IMR-90 (cell line): ENCODE measurements at regions not wholly inside any gene's neighbourhood (a gene's known extent, or its start where the extent isn't known, plus 50 kb on each side); places are given as distances from the start of the nearest gene placed in this dataset.
"Not testable (repeated sequence)": the region's sequence is repeated elsewhere in the genome, so short reads cannot be mapped to it uniquely, and the experiment has no call there.

ENCODE experiments used
- ATAC-seq: fragments of 200-7000 bp; cut with Tn5 transposase; 2 replicates; pipeline ENCODE4 v1.9.1; 2020; ENCODE audit warnings: low read depth, mild to moderate bottlenecking, moderate library complexity
- BruUV-seq: library from RNA; stranded (reverse); fragments of 400-500 nt; replicated peaks from 2 replicates; lab custom pipeline; 2021; lab: Mats Ljungman, UMichigan
- CTCF ChIA-PET: fragments of 300-600 bp; formaldehyde crosslinking; extraction: SDS; loops from one replicate; lab custom pipeline; 2021; ENCODE audit warnings: antibody characterized with exemption; lab: Yijun Ruan, JAX
- POLR2A ChIA-PET: fragments of 300-600 bp; sonication (Branson Sonifier 250); formaldehyde crosslinking; loops from one replicate; lab custom pipeline; 2022; ENCODE audit warnings: antibody characterized with exemption; ENCODE audit not compliant: unreplicated experiment; lab: Charles Lee
- DNase-seq: peaks from one replicate; pipeline ENCODE4 v3.0.0; 2013
- H2AFZ ChIP-seq: replicated peaks from 2 replicates; pipeline ENCODE3; 2013; ENCODE audit warnings: low read length, mild to moderate bottlenecking; ENCODE audit not compliant: poor library complexity
- H2AK5ac ChIP-seq: 2 replicates; pipeline ENCODE4 v1.6.1; 2013; ENCODE audit warnings: low read depth, low read length, inconsistent platforms
- H2AK9ac ChIP-seq: replicated peaks from 2 replicates; pipeline ENCODE3; 2013; ENCODE audit warnings: mild to moderate bottlenecking, low read depth, low read length, moderate library complexity; ENCODE audit not compliant: poor library complexity
- H2BK120ac ChIP-seq: 2 replicates; pipeline ENCODE4 v1.6.1; 2013; ENCODE audit warnings: low read depth, low read length, inconsistent platforms
- H2BK15ac ChIP-seq: 3 replicates; pipeline ENCODE4 v1.6.1; 2013; ENCODE audit warnings: low read depth, low read length, inconsistent platforms
- H2BK20ac ChIP-seq: 2 replicates; pipeline ENCODE4 v1.6.1; 2013; ENCODE audit warnings: low read depth, mild to moderate bottlenecking, inconsistent platforms, low read length, moderate library complexity
- H2BK5ac ChIP-seq: 2 replicates; pipeline ENCODE4 v1.6.1; 2013; ENCODE audit warnings: mild to moderate bottlenecking, low read depth, low read length, inconsistent platforms; ENCODE audit not compliant: poor library complexity, severe bottlenecking
- H3K14ac ChIP-seq: replicated peaks from 2 replicates; pipeline ENCODE4 v1.6.1; 2013; ENCODE audit warnings: low read depth, low read length, inconsistent platforms
- H3K18ac ChIP-seq: 2 replicates; pipeline ENCODE4 v1.6.1; 2013; ENCODE audit warnings: low read depth, low read length, control low read depth
- H3K23ac ChIP-seq: 2 replicates; pipeline ENCODE4 v1.6.1; 2013; ENCODE audit warnings: low read depth, low read length, inconsistent platforms
- H3K27ac ChIP-seq: 2 replicates; pipeline ENCODE4 v1.5.1; 2013; ENCODE audit warnings: mild to moderate bottlenecking, control low read depth, low read length; ENCODE audit not compliant: insufficient read depth
- H3K27me3 ChIP-seq: 2 replicates; pipeline ENCODE4 v1.6.1; 2013; ENCODE audit warnings: low read length; ENCODE audit not compliant: control insufficient read depth, insufficient read depth
- H3K36me3 ChIP-seq: 2 replicates; pipeline ENCODE4 v1.6.1; 2013; ENCODE audit warnings: low read length, mixed read lengths; ENCODE audit not compliant: control insufficient read depth, insufficient read depth
- H3K4ac ChIP-seq: 2 replicates; pipeline ENCODE4 v1.6.1; 2013; ENCODE audit warnings: low read depth, low read length, inconsistent platforms
- H3K4me1 ChIP-seq: 2 replicates; pipeline ENCODE4 v1.6.1; 2013; ENCODE audit warnings: low read length, mixed read lengths; ENCODE audit not compliant: control insufficient read depth, insufficient read depth
- H3K4me2 ChIP-seq: 2 replicates; pipeline ENCODE4 v1.6.1; 2013; ENCODE audit warnings: low read depth, mild to moderate bottlenecking, control low read depth, low read length, moderate library complexity
- H3K4me3 ChIP-seq: 2 replicates; pipeline ENCODE4 v1.5.1; 2013; ENCODE audit warnings: low read depth, mild to moderate bottlenecking, control low read depth, low read length, moderate library complexity; ENCODE audit not compliant: insufficient read depth
- H3K56ac ChIP-seq: 2 replicates; pipeline ENCODE4 v1.6.1; 2013; ENCODE audit warnings: low read length, inconsistent platforms; ENCODE audit not compliant: insufficient read depth; ENCODE audit errors: extremely low read depth
- H3K79me1 ChIP-seq, 2 experiments: 2 replicates each; pipeline ENCODE4 v1.6.1; 2013; ENCODE audit warnings: low read length in 2 of 2, inconsistent platforms in 1 of 2, low read depth in 1 of 2
- H3K9ac ChIP-seq: 2 replicates; pipeline ENCODE4 v1.6.1; 2013; ENCODE audit warnings: low read depth, low read length, control low read depth
- H3K9me1 ChIP-seq: 2 replicates; pipeline ENCODE4 v1.6.1; 2013; ENCODE audit warnings: low read length, inconsistent platforms; ENCODE audit not compliant: insufficient read depth
- H3K9me3 ChIP-seq: 2 replicates; pipeline ENCODE4 v1.6.1; 2013; ENCODE audit warnings: low read length; ENCODE audit not compliant: control insufficient read depth, insufficient read depth
- H4K20me1 ChIP-seq: 2 replicates; pipeline ENCODE4 v1.6.1; 2013; ENCODE audit warnings: low read length, inconsistent platforms; ENCODE audit not compliant: insufficient read depth
- H4K5ac ChIP-seq: 2 replicates; pipeline ENCODE4 v1.6.1; 2013; ENCODE audit warnings: mild to moderate bottlenecking, low read depth, low read length, control low read depth
- H4K8ac ChIP-seq, 2 experiments: 2 replicates each; pipeline ENCODE4 v1.6.1; 2013; ENCODE audit warnings: low read depth in 2 of 2, low read length in 2 of 2, control low read depth in 1 of 2, inconsistent platforms in 1 of 2
- H4K91ac ChIP-seq: 2 replicates; pipeline ENCODE4 v1.6.1; 2013; ENCODE audit warnings: low read depth, low read length, inconsistent platforms; ENCODE audit not compliant: insufficient read depth
- WGBS, 2 experiments: methylation state at CpG; one replicate each; pipeline versions ENCODE4 v1.1.5 to v1.1.7; 2013; ENCODE audit warnings: missing lambda C conversion rate in 2 of 2; ENCODE audit not compliant: insufficient read length in 1 of 2; ENCODE audit errors: extremely low coverage in 2 of 2; 5-methylcytosine and 5-hydroxymethylcytosine counted together
- dilution Hi-C: fragments of 300-500 bp; cut with HindIII; formaldehyde crosslinking; loops from one replicate; pipeline ENCODE4 v1.14.3; 2018; ENCODE audit warnings: low sequenced_read_pairs; ENCODE audit not compliant: unreplicated experiment
- in situ Hi-C: fragments of 300-500 bp; cut with MboI; formaldehyde crosslinking; loops from 3 replicates; pipeline ENCODE4 v1.14.3; 2019; ENCODE audit warnings: low sequenced_read_pairs, inconsistent platforms, mixed read lengths
- intact Hi-C: fragments of 100-400 bp; cut with micrococcal nuclease; formaldehyde crosslinking; loops from 2 replicates; pipeline ENCODE4 v1.10.0; 2022

- H2BK5ac ChIP-seq, H3K18ac ChIP-seq, H3K4ac ChIP-seq, H3K4me3 ChIP-seq, H3K14ac ChIP-seq, H2BK15ac ChIP-seq, H3K27me3 ChIP-seq, CTCF ChIA-PET, H3K4me1 ChIP-seq, H3K56ac ChIP-seq, H3K23ac ChIP-seq, POLR2A ChIA-PET, dilution Hi-C loops, H2BK20ac ChIP-seq, DNase-seq, H3K36me3 ChIP-seq, in situ Hi-C loops, H4K20me1 ChIP-seq, H3K27ac ChIP-seq, H3K4me2 ChIP-seq, H3K9me1 ChIP-seq, H4K8ac ChIP-seq, H4K91ac ChIP-seq, H2AFZ ChIP-seq, H3K9me3 ChIP-seq, H2AK5ac ChIP-seq, H2BK120ac ChIP-seq, H4K5ac ChIP-seq, BruUV-seq, intact Hi-C loops, H2AK9ac ChIP-seq, ATAC-seq, H3K79me1 ChIP-seq, H3K9ac ChIP-seq: not testable (repeated sequence)
- no CpG with 5 or more reads among the region's 1 CpG for WGBS, 2 experiments
Measured at GRCh38 chr15:24309700-24310099, 365.9 kb upstream of the NPAP1 start.

- H2BK20ac ChIP-seq, H3K9me3 ChIP-seq, H3K27me3 ChIP-seq, H4K8ac ChIP-seq, H2AK5ac ChIP-seq, H3K27ac ChIP-seq, POLR2A ChIA-PET, H3K79me1 ChIP-seq, H3K56ac ChIP-seq, H4K5ac ChIP-seq, H3K4me3 ChIP-seq, H2BK15ac ChIP-seq, H3K14ac ChIP-seq, H2BK5ac ChIP-seq, H3K4me2 ChIP-seq, H2AFZ ChIP-seq, H3K18ac ChIP-seq, H2AK9ac ChIP-seq, dilution Hi-C loops, H3K36me3 ChIP-seq, H3K4me1 ChIP-seq, H4K91ac ChIP-seq, ATAC-seq, H2BK120ac ChIP-seq, BruUV-seq, in situ Hi-C loops, intact Hi-C loops, H3K9ac ChIP-seq, H3K9me1 ChIP-seq, H4K20me1 ChIP-seq, H3K4ac ChIP-seq, H3K23ac ChIP-seq, CTCF ChIA-PET: not testable (repeated sequence)
- no CpG with 5 or more reads among the region's 3 CpGs for WGBS, 2 experiments
- DNase-seq = peak; percentile 34
Measured at GRCh38 chr15:24311692-24312091, 363.9 kb upstream of the NPAP1 start.
